Fibroblast of skin of back (primary cell): ENCODE measurements at regions not wholly inside any gene's neighbourhood (a gene's known extent, or its start where the extent isn't known, plus 50 kb on each side); places are given as distances from the start of the nearest gene placed in this dataset.
A peak's percentile ranks its signal among the peaks of the same experiment; 100 is the strongest.
"Not testable (repeated sequence)": the region's sequence is repeated elsewhere in the genome, so short reads cannot be mapped to it uniquely, and the experiment has no call there.

Experiments used
- DNase-seq: peaks from one replicate; pipeline ENCODE4 v3.0.0-alpha.2; 2013

DNA sequence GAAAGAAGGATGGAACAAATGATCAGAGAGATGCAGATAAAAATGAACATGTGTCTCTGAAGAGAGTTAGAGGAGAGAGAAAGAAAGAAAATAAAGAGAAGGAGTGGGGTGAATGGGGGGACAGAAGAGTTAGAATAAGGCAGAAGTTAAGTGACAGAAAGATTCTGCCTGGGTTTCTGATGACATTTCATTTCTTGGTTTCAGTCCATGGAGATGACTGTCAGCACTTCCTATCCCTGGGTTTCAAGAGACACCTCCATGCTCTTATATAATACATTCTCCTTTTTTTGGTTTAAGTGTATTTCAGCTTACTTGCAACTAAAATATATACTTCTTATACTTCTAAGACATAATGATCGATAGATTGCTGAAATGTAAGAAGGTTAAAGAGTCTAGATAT is 213.0 kb upstream of the IL12B start:
- DNase-seq, result no peak

DNA sequence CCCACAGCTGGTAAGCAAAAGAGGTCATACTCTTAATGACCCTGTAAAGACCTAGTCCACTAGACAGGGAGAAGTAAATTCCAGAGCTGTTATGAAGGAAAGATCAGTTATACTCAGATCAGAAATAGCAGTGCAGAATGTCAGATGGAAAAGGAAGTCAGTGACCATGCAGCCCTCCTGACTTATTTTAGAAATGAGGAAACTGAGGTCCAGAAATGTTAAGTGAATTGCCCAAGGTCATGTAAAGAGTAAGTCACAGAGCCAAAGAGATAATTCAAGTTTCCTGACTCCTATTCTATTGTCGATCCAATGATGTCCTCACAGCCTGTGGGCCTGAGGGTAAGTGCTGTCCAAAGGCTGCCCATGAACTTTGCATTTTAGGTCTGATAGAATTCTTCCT is 214.9 kb upstream of the IL12B start:
- no peak for DNase-seq

DNA sequence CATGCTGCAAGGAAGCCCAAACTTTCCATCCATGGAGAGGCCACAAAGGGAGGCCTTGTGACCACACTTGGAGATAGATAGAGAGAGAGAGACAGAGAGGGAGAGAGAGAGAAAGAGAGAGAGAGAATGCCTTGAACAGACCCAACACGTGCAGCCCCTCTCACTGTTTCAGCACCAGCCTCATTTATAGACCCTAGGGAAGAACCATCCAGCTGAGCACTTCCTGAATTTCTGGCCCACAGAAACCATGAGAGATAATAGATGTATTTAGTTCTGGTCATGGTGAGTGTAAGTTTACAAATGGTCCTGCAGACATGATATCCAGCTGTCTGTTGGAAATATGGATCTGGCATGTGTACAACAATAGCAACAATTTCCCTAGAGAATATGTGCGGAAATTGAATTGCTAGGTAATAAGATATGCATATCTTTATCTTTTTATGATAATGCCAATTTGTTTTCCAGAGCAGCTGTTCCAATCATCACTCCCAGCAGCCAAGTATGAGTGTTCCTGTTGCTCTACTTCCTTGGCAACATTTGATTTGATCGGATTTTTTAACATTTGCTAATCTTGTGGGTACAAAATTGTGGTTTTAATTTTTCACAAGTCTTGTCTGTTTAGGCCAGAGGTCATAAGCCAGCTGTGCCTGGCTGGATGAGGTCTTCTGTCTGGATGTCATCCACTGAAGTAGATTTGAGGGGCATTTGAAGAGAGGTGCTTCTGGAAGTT is 217.3 kb upstream of the IL12B start:
- DNase-seq, result no peak

DNA sequence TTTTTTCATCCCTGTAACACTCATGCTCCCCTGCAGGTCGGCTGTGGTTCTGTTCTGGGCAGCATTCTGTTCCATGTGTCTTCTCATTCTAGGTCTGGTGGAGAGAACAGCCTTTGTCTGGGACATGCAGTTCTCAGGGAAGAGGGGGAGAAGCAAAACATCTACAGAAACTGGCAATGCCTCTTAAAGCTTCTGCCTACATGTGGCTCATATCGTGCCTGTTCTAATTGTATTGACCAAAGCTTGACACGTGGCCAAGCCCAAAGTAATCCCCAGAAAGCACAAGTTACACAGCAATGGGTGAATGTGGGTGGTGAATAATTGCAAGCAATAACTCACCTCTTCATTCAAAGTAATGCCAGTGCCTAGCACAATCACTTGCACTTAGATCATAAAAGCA is 218.2 kb upstream of the IL12B start:
- no peak for DNase-seq

DNA sequence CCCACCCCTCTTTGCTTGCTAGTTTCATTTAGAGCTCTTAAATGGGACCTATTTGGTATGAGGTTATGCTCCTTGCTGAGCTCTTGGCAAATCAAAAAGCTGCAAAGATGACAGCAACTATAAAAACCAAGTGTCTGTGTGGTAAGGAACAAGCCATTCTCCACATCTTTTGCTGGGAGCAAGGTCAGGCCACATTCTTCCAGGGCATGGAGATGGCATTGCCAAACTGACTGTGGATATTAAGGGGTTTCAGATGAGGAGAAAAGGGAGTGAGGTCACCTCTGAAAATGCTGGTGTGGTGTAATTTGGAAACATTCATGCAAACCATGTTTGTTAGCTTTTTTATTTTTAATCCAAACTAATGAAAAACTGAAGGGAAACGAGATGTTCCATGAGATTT is 218.8 kb upstream of the IL12B start:
- no peak for DNase-seq

DNA sequence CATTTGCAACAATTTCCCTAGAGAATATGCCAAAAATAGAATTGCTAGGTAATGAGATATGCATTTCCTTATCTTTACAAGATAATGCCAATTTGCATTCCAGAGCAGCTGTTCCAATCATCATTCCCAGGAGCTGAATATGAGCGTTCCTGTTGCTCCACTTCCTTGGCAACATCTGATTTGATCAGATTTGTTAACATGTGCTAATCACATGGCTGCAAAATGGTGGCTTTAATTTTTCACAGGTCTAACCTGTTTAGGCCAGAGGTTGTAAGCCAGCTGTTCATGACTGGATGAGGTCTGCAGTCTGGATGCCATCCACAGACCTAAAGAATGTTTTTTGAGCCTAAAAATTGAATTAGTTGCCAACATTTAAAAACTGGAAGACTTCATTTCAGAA is 220.7 kb upstream of the IL12B start:
- DNase-seq, result no peak

DNA sequence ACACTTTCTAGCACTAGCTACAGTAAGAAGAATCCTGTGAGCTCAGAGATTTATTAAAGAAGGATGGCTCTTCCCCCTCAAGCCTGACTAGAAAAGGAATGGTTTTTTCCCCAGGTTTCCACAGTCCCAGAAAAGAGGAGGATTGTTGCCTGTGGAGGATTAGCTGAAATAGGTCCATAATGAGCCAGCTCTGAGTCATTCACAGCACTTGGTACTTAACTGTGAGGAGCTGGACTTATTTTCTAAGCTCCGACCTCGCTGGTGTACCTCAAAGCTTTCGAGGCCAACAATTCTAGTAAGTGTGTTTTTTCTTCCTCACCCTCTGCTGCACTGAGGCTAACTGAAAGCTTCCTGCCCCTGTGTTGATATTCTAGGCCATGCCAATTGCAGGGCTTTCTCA is 222.5 kb upstream of the IL12B start:
- peak; percentile 24 for DNase-seq

DNA sequence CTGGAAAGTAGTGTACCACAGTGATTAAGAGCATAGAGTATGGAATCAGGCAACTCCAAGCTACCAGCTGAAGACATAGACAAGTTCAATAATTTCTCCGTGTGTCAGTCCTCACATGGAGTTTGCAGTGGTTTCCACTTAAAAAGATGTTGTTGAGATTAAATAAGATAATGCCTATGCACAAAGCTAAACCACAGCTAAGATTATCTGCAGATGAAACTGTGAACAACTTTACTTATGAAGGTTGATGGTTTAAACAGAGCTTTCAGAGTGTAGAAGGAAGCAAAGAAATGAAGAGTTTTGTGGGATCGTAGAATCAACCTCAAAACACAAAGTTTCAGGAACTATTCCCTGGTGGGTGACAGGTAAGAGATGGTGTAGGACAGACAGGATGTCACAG is 223.5 kb upstream of the IL12B start:
- DNase-seq, result no peak

DNA sequence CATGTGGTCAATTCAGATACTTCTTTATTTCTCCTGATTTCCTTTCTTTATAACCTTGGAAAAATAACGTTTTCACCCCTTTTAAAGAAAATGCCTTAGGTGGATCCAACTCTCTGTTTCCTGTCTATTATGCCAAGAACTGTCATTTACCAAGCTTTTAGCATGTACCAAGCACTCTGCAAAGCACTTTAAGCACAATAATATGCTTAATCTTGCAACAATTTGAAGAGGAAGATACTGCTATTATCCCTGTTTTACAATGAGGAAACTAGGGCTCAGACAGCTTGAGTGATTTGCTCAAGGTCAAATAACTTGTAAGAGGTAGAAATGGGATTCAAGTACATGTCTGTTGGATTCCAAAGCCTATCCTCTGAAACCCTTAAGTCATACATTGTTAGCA is 224.8 kb upstream of the IL12B start:
- no peak for DNase-seq

DNA sequence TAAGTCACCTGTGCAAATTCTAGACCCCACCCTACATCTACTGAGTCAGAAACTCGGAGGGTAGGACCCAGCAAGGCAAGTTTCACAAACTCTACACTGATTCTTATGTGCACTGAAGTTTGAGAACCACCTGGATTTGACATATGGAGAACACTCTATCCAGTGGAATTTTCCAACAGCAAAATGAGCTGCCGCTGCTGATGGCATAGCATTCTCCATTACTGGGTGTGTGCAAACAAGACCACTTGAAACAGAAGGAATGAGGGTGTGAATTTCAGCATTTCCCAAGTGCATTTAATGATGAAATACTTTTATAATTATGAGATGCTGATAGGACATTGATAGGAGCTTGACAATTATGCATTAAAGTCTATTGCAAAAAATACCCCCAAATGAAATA is 229.1 kb upstream of the IL12B start:
- DNase-seq, result no peak

DNA sequence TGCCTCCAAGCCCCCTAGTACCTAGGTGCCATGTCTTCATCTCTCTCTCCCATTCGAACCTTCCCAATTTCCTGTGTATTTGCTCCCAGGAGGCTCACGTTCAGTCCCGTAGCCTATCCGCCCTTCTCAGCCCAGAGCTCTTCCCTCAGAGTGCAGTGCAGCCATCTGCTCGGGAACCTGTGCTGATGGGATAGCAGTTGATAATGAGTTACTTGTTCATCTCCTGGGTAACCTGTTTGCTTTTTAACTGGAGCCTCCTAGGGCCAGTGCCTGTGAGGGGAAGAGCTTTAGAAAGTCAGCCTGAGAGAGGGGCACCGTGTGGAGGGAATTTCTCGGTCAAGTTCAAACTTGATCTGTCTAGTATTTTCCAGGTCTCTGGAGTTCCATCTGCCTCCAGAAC is 229.8 kb upstream of the IL12B start:
- no peak for DNase-seq

DNA sequence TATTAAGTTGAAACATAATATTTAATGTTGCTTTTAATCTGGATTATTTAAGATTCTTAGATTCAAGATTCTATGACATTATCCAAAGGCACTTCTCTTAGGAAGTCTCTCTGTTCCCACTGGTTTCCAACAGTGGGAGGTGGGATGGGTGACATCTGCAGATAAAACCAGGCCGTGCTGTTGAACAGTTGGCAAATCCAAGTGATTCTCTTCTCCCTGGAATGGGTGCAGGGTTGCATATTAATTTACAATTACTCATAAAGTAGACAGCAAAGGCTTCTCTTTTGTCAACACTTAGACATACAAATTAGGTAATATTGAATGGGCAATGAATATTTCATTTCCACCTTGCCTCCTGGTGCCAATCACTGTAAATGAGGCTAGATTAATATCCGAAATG is 233.7 kb upstream of the IL12B start:
- no peak for DNase-seq

DNA sequence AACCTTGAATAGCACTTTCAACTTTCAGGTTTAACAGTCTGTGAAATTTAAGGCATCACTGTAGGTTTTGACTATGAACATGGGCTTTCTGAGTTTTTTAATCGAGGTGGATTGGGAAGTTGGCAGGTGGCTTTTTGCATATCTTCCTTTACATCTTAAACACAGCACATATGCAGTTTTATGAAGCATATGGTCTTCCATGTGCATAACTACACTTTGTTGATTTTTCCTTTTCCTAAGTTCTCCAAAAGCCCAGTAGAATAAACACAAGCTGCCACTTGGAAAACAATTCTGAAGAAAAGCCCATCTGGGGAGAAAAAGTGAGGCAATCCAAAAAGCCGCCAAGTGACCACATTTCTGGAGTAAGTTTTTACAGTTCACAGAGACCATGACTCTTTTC is 236.5 kb upstream of the IL12B start:
- DNase-seq, result no peak

DNA sequence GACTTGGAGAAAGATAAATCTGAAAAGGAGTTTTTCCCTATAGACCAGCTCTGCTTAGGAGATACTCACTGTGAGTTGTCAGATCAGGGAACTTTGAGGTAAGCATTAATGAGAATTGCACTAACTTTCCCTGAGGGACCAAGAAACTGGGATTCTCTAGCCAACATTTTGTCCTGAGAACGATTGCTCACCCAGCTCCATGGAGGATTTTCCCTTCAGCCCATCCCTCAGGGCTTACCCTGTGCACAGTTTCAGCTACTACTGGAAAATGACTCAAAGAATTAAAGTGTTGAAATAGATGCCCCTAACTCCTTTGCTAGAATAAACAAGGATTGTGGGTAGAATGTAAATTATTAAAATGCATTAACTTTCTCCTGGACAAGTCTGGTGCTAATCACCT is 237.2 kb upstream of the IL12B start:
- DNase-seq, result no peak

DNA sequence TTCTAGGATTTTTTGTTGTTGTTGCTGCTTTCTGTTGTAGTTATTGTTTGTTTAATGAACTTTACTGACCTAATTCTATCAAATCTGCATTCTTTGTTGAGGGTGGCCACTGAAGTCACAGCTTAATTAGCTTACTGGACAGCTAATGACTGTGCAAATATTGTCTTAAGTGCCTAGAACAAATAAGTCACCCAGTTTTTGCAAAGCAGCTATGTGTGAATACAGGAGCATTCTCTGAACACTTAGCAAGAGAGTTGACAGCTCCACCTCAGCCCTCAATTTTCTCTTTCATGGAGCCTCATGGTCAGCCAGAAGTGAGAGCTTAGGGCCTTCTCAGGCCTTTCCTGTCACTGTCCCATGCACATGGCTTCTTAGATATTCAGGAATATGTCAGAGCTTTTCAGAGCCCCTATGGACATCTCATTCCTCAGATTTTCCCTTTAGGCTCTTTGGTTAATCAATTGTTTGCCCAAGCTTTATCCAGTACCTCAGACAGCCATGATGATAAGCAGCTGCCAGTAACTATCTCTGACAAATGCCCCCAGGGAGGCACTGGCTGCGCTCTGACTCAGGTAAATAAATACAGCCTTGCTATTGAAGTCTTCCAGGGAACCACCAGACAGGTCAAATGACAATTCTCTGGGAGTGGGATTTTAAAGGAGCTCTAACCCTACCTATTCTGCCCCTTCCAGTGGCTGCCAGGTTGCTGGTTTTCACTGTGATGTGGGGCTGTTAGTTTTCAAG is 241.4 kb upstream of the IL12B start:
- no peak for DNase-seq

DNA sequence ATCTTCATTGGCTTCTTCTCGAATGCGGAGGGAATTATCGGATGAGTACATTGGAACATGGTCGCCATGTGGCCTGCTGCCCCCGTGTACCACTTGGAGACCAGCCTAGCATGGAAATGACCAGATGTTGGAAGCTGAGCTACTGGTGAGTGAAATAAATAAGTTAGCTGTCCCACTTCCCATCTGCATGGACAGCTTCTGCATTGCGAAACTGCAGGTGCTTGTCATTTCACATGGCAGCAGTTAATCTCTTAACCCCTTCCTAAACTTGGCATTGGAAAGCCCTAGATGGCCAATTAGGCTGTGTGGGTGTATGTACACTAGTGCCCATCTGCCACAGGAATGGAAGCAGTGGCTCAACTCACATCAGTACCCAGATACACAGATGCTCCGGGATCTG is 246.6 kb upstream of the IL12B start:
- DNase-seq, result no peak

DNA sequence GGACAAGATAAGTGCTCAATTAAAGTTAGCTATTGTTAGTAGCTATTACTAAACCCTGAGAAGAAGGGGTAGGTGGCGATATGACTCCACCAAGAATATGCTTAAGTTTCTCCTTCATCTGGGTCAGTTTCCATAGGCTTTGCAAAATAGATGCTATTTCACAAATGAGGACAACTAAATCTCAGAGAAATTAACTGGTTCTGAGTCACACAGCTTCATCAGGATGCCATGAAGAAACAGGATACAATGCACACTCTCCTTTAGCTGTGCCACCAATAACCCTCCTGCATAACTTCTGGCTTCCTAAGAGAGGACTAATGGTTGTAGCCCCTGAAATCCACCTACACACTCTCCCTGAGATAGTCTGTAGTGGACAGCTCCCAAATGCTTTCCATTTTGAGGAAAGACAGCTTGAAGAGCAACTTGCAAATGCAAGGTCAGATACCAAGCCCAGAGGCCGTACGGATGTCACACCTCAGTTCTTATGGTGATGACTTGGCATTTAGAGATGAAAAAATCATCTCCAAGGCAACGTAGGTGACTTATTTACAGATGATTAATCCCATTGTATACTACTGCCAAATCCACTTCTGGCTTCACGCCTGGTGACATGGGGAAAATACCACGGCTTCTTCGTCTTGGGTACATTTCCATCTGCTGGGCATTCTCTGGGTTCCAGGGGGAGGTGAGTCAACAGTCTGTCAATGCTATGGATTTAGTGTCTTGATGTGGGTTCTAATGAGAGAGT is 251.4 kb upstream of the IL12B start:
- peak; percentile 62 for DNase-seq

DNA sequence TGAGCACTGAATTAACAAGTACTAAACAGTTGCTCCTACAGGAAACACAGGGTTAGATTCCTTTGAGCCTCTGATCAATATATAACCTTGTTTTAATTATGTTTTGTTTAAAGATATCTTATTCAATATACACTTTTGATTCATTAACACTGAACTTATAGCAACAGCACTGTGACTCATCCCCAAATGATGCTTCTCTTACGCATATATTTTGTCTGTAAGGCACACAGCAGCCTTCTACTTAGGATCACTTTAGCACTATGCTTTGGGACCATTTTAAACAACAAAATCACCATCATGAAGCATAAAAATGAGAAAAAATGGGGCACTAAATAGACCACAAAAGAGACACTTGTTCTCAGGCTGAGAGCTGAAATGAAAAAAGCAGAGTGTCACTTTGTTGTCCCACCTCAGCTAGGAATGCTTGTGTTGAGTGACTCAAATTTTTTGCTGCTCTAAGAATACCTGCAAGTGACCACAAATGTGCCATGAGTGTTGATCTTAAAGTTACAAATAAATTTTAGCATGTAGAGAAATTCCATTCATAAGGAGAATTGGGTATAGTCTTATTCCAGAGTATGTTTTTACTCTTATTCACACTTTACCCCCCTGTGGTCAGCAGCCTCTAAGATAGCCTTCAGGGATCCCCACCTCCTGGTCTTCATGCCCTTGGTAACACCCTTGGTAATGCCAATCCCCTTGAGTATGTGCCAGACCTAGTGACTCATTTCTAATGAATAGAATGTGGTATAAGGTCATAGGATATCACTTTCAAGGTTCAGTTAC is 252.7 kb upstream of the IL12B start:
- DNase-seq, result peak; percentile 46

DNA sequence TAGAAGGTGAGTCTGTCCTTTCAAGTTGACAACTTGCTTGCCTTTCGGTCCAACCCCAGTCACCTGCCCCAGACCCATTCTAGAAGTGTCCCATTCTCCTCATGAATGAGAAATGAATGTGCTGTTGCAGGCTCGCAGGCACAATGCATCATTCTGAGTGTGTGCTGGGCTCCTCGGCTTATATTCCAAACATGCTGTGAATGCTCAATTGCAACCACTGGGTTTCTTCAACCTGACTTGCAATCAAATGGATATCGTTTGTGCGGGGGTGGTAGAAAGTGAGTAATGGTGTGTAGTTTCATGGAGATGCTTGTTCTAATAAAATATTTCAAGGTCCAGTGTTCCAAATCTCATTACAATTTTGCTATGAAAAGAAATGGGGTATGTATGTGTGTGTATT is 256.6 kb upstream of the IL12B start:
- DNase-seq, result no peak

DNA sequence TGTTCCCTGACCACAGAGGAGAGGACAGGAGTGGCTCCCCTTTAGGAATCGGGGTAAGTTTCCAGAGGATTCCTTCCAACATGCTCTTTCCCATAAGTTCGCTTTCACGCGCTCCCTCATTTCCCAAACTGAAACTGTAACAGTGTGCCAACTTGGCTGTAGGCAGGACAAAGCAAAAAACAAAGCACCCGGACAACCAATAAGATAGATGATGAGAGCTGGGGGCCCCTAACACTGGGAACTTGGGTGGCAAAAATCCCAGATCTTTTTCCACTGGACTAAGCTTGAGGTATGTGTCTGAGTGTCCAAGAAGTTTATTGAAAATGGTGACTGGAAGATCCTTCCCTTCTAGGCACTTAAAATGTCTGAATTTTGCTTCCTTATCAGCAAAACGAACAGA is 258.7 kb upstream of the IL12B start:
- no peak for DNase-seq

DNA sequence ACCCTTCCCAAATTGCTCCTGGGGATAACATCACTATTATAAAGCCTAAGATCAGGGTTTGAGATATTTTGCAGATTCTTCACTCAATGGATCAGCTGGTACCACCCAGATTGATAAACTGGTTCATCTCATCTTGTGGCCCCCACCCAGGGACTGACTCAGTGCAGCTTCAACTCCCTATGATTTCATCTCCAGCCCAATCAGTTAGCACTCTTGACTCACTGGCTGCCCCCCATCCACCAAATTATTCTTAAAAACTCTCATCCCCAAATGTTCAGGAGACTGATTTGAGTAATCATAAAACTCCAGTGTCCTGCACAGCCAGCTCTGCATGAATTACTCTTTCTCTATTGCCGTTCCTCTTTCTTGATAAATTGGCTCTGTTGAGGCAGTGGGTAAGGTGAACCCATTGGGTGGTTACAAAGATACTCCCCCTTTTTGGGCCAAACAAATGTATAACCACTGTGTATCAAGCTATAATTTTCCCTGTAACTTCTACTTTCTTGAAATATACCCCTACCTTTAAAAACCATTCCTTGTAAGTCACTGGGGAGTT is 263.3 kb upstream of the IL12B start:
- DNase-seq, result no peak

DNA sequence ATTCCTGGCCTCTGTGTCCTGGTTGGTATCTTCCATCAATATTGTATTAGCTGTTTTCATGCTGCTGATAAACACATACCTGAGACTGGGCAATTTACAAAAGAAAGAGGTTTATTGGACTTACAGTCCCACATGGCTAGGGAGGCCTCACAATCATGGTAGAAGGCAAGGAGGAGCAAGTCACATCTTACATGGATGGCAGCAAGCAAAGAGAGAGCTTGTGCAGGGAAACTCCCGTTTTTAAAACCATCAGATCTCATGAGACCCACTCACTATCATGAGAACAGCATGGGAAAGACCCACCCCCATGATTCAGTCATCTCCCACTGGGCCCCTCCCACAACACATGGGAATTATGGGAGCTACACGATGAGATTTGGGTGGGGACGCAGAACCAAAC is 265.3 kb upstream of the IL12B start:
- DNase-seq, result not testable (repeated sequence)

DNA sequence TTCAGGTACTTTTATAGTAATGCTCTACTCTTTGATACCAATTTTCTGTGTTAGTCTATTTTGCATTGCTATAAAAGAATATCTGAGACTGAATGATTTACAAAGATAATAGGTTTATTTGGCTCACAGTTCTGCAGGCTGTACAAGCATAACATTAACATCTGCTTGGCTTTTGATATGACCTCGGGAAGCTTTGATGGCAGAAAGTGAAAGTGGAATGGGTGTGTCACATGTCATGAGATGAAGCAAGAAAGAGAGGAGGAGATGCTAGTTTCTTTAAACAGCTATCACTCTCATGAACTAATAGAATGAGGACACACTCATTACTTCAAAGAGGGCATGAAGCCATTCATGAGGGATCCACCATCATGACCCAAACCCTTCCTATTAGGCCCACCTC is 270.9 kb upstream of the IL12B start:
- no peak for DNase-seq
